H1 (cell line): ENCODE measurements at regions not wholly inside any gene's neighbourhood (a gene's known extent, or its start where the extent isn't known, plus 50 kb on each side); places are given as distances from the start of the nearest gene placed in this dataset.

Experiments used
- CTCF ChIA-PET: fragments of 300-600 bp; sonication (Branson Sonifier 250); formaldehyde crosslinking; loops from one replicate; lab custom pipeline; 2021; ENCODE audit not compliant: partially characterized antibody; lab: Charles Lee
- POLR2A ChIA-PET: fragments of 300-600 bp; sonication (Branson Sonifier 250); formaldehyde crosslinking; loops from one replicate; lab custom pipeline; 2021; ENCODE audit warnings: inconsistent platforms; ENCODE audit not compliant: partially characterized antibody; lab: Charles Lee
- DNase-seq, 2 experiments: peaks; one replicate each; pipeline versions ENCODE4 v3.0.0 to v3.0.0-alpha.2; 2010 to 2022; ENCODE audit warnings: low spot score in 2 of 2, low read depth in 1 of 2, mixed read lengths in 1 of 2
- FAIRE-seq: peaks from 2 replicates; lab custom pipeline; 2011; peaks lifted over from hg19 to GRCh38; lab: Jason Lieb, UNC
- H2AFZ ChIP-seq: 2 replicates; pipeline ENCODE4 v1.8.1; 2012; ENCODE audit warnings: low read length, inconsistent platforms
- H2AK5ac ChIP-seq: 2 replicates; pipeline ENCODE4 v1.6.1; 2013; ENCODE audit warnings: low read depth, low read length
- H2BK120ac ChIP-seq: replicated peaks from 2 replicates; pipeline ENCODE3; 2013; ENCODE audit warnings: low read depth, low read length, inconsistent platforms
- H2BK12ac ChIP-seq: 2 replicates; pipeline ENCODE4 v1.6.1; 2013; ENCODE audit warnings: low read depth, low read length
- H2BK15ac ChIP-seq: 2 replicates; pipeline ENCODE4 v1.6.1; 2013; ENCODE audit warnings: low read length
- H2BK20ac ChIP-seq: 2 replicates; pipeline ENCODE4 v1.6.1; 2013; ENCODE audit warnings: low read length
- H2BK5ac ChIP-seq: 2 replicates; pipeline ENCODE4 v1.6.1; 2013; ENCODE audit warnings: low read depth, low read length
- H3K14ac ChIP-seq: 2 replicates; pipeline ENCODE4 v1.6.1; 2013; ENCODE audit warnings: inconsistent platforms; ENCODE audit not compliant: insufficient read length
- H3K18ac ChIP-seq: 2 replicates; pipeline ENCODE4 v1.6.1; 2013; ENCODE audit warnings: low read length; ENCODE audit errors: extremely low read depth
- H3K23ac ChIP-seq: 2 replicates; pipeline ENCODE4 v1.6.1; 2013; ENCODE audit warnings: inconsistent platforms; ENCODE audit not compliant: insufficient read length
- H3K23me2 ChIP-seq: 2 replicates; pipeline ENCODE4 v1.6.1; 2013; ENCODE audit warnings: low read depth, low read length
- H3K27ac ChIP-seq: 2 replicates; pipeline ENCODE4 v1.6.1; 2011; ENCODE audit warnings: low read depth, low read length, inconsistent platforms
- H3K27me3 ChIP-seq, 4 experiments: replicated peaks in 1 of 4; 1 replicate in 1 of 4; 2 replicates in 3 of 4; pipeline versions ENCODE4 v1.6.1 to v1.8.1; 2011 to 2013; ENCODE audit warnings: low read length in 3 of 4, mild to moderate bottlenecking in 3 of 4, inconsistent platforms in 2 of 4, mixed read lengths in 2 of 4, moderate library complexity in 1 of 4; ENCODE audit not compliant: control insufficient read depth in 3 of 4, insufficient read depth in 3 of 4; ENCODE audit errors: extremely low read depth in 1 of 4
- H3K36me3 ChIP-seq, 4 experiments: 2 replicates each; pipeline versions ENCODE4 v1.6.1 to v1.8.1; 2011 to 2013; ENCODE audit warnings: mild to moderate bottlenecking in 4 of 4, low read length in 3 of 4, moderate library complexity in 2 of 4, control low read depth in 1 of 4, inconsistent platforms in 1 of 4; ENCODE audit not compliant: insufficient read depth in 4 of 4, control insufficient read depth in 2 of 4
- H3K4ac ChIP-seq: replicated peaks from 2 replicates; pipeline ENCODE3; 2013; ENCODE audit warnings: low read length, low read depth, mixed read lengths, inconsistent platforms; ENCODE audit not compliant: insufficient read length
- H3K4me1 ChIP-seq, 4 experiments: replicated peaks in 1 of 4; 1 replicate in 1 of 4; 2 replicates in 3 of 4; pipeline versions ENCODE4 v1.6.1 to v1.8.1; 2011 to 2013; ENCODE audit warnings: low read length in 3 of 4, inconsistent platforms in 2 of 4, mixed read lengths in 1 of 4; ENCODE audit not compliant: insufficient read depth in 4 of 4, control insufficient read depth in 3 of 4
- H3K4me2 ChIP-seq, 2 experiments: 2 replicates each; pipeline versions ENCODE4 v1.6.1 to v1.8.1; 2011 to 2013; ENCODE audit warnings: low read depth in 2 of 2, low read length in 2 of 2, control low read depth in 1 of 2, inconsistent platforms in 1 of 2, mild to moderate bottlenecking in 1 of 2; ENCODE audit not compliant: insufficient read depth in 1 of 2
- H3K4me3 ChIP-seq, 4 experiments: fragments of 200-600, 300-600 bp in 1 of 4; sonication (generic), shearing (Covaris generic), sonication (Bioruptor Twin) in 1 of 4; 2 replicates each; pipeline versions ENCODE4 v1.5.1 to v1.8.1; 2011 to 2016; ENCODE audit warnings: low read length in 4 of 4, low read depth in 3 of 4, control low read depth in 2 of 4, inconsistent platforms in 2 of 4, mild to moderate bottlenecking in 2 of 4, mixed read lengths in 1 of 4, moderate library complexity in 1 of 4; ENCODE audit not compliant: insufficient read depth in 2 of 4; ENCODE audit errors: extremely low read depth in 1 of 4
- H3K56ac ChIP-seq: replicated peaks from 2 replicates; pipeline ENCODE3; 2013; ENCODE audit warnings: low read depth, mild to moderate bottlenecking, mixed read lengths, low read length, inconsistent platforms; ENCODE audit not compliant: insufficient read length
- H3K79me1 ChIP-seq: 2 replicates; pipeline ENCODE4 v1.6.1; 2013; ENCODE audit warnings: low read depth, low read length, control low read depth
- H3K79me2 ChIP-seq, 2 experiments: 2 replicates each; pipeline versions ENCODE4 v1.6.1 to v1.8.1; 2012 to 2013; ENCODE audit warnings: low read length in 2 of 2, mild to moderate bottlenecking in 2 of 2, inconsistent platforms in 1 of 2; ENCODE audit not compliant: insufficient read depth in 2 of 2, control insufficient read depth in 1 of 2
- H3K9ac ChIP-seq, 4 experiments: replicated peaks in 1 of 4; 1 replicate in 1 of 4; 2 replicates in 3 of 4; pipeline versions ENCODE4 v1.6.1 to v1.8.1; 2011 to 2013; ENCODE audit warnings: low read depth in 3 of 4, low read length in 3 of 4, control low read depth in 2 of 4, mild to moderate bottlenecking in 2 of 4, moderate library complexity in 2 of 4, inconsistent platforms in 1 of 4; ENCODE audit errors: extremely low read depth in 1 of 4
- H3K9me3 ChIP-seq, 2 experiments: 2 replicates each; pipeline versions ENCODE4 v1.6.1 to v1.8.1; 2012 to 2013; ENCODE audit warnings: mild to moderate bottlenecking in 2 of 2, moderate library complexity in 2 of 2, control low read depth in 1 of 2, inconsistent platforms in 1 of 2, low read depth in 1 of 2, low read length in 1 of 2, mixed read lengths in 1 of 2; ENCODE audit not compliant: insufficient read depth in 2 of 2
- H4K20me1 ChIP-seq, 2 experiments: replicated peaks in 1 of 2; 2 replicates each; pipeline versions ENCODE3 to v1.8.1; 2011 to 2013; ENCODE audit warnings: inconsistent platforms in 2 of 2, low read length in 2 of 2, mild to moderate bottlenecking in 1 of 2; ENCODE audit not compliant: insufficient read depth in 2 of 2, control insufficient read depth in 1 of 2
- H4K5ac ChIP-seq: 2 replicates; pipeline ENCODE4 v1.6.1; 2013; ENCODE audit warnings: low read length, low read depth, mixed read lengths, inconsistent platforms; ENCODE audit not compliant: insufficient read length
- H4K8ac ChIP-seq: 2 replicates; pipeline ENCODE4 v1.8.0; 2013; ENCODE audit warnings: mild to moderate bottlenecking, moderate library complexity, low read length, inconsistent platforms; ENCODE audit not compliant: insufficient read depth; ENCODE audit errors: extremely low read depth
- H4K91ac ChIP-seq: replicated peaks from 2 replicates; pipeline ENCODE3; 2013; ENCODE audit warnings: low read length, mixed read lengths, inconsistent platforms; ENCODE audit not compliant: insufficient read length
- CTCF ChIP-seq, 3 experiments: IDR thresholded peaks; 1 replicate in 2 of 3; 2 replicates in 1 of 3; pipeline versions ENCODE4 v1.5.1 to v1.6.1; 2011; ENCODE audit warnings: low read length in 3 of 3, mild to moderate bottlenecking in 3 of 3, inconsistent platforms in 2 of 3, low read depth in 1 of 3, moderate library complexity in 1 of 3; ENCODE audit not compliant: insufficient read depth in 1 of 3; ENCODE audit errors: control extremely low read depth in 1 of 3
- JUND ChIP-seq: IDR thresholded peaks from 2 replicates; pipeline ENCODE4 v1.6.1; 2011; ENCODE audit warnings: mild to moderate bottlenecking, improper control_type of control experiment, low read length
- KDM4A ChIP-seq: IDR thresholded peaks from one replicate; pipeline ENCODE4 v1.7.1; 2012; ENCODE audit warnings: low read depth, mild to moderate bottlenecking, moderate library complexity, low read length, inconsistent platforms; ENCODE audit not compliant: severe bottlenecking
- KDM5A ChIP-seq: fragments of 200-600 bp; IDR thresholded peaks from 2 replicates; pipeline ENCODE4 v1.7.1; 2012; ENCODE audit warnings: mild to moderate bottlenecking, low read length, inconsistent platforms, mixed read lengths
- POU5F1 ChIP-seq: IDR thresholded peaks from 2 replicates; pipeline ENCODE4 v1.6.1; 2011; ENCODE audit warnings: low read depth, mild to moderate bottlenecking, low read length, moderate library complexity
- SIN3A ChIP-seq, 2 experiments: IDR thresholded peaks in 1 of 2; conservative IDR thresholded peaks in 1 of 2; 2 replicates each; pipeline ENCODE4 v1.6.1; 2011 to 2012; ENCODE audit warnings: low read length in 2 of 2, improper control_type of control experiment in 1 of 2, low read depth in 1 of 2, mild to moderate bottlenecking in 1 of 2
- SIX5 ChIP-seq: IDR thresholded peaks from 2 replicates; pipeline ENCODE4 v1.6.1; 2011; ENCODE audit warnings: mild to moderate bottlenecking, low read depth, low read length
- SP2 ChIP-seq: IDR thresholded peaks from 2 replicates; pipeline ENCODE4 v1.6.1; 2012; ENCODE audit warnings: mild to moderate bottlenecking, low read length, inconsistent platforms
- SUZ12 ChIP-seq: fragments of 200-600 bp; sonication (generic); IDR thresholded peaks from 2 replicates; pipeline ENCODE4 v1.6.1; 2012; ENCODE audit warnings: mild to moderate bottlenecking, inconsistent platforms, low read length, moderate library complexity, mixed read lengths
- TAF1 ChIP-seq: IDR thresholded peaks from 2 replicates; pipeline ENCODE4 v1.6.1; 2011; ENCODE audit warnings: mild to moderate bottlenecking, low read depth, low read length
- WGBS, 2 experiments: shearing (Covaris generic) in 1 of 2; methylation state at CpG; one replicate each; pipeline versions ENCODE4 v1.1.6 to v1.1.7; 2013 to 2015; ENCODE audit warnings: low lambda C conversion rate in 2 of 2, mixed read lengths in 2 of 2, inconsistent platforms in 1 of 2, low coverage in 1 of 2, missing lambda C conversion rate in 1 of 2; ENCODE audit not compliant: insufficient replicate concordance in 2 of 2, insufficient coverage in 1 of 2, insufficient read length in 1 of 2; ENCODE audit errors: extremely low coverage in 1 of 2, missing lambda C conversion rate in 1 of 2; 5-methylcytosine and 5-hydroxymethylcytosine counted together

- no peak for DNase-seq
- Histone ChIP-seq H3K27me3 (no peaks in the 10 kb centered on the region), H3K79me1 (no peaks in the 10 kb centered on the region), H2AFZ (no peak overlapping the region), H3K9ac (no peak overlapping the region), H3K9me3 (no peaks in the 10 kb centered on the region), H3K36me3 (no peaks in the 10 kb centered on the region), H2BK20ac (no peak overlapping the region), H3K4me1 (no peaks in the 10 kb centered on the region; a peak in 1 of 7 replicates), H2BK5ac (no peak overlapping the region), H3K23ac (no peak overlapping the region), H3K56ac (no peak overlapping the region), H3K14ac (no peak overlapping the region), H3K4ac (no peak overlapping the region), H4K8ac (no peak overlapping the region), H3K27ac (no peak overlapping the region), H4K20me1 (no peaks in the 10 kb centered on the region), H4K5ac (no peak overlapping the region), H2AK5ac (no peak overlapping the region), H3K23me2 (no peaks in the 10 kb centered on the region; the same call in 1 of the 2 replicates), H2BK120ac (no peak overlapping the region), H3K4me3 (no peak overlapping the region), H3K18ac (no peak overlapping the region), H2BK15ac (no peak overlapping the region), H3K79me2 (no peaks in the 10 kb centered on the region), H3K4me2 (no peak overlapping the region), H2BK12ac (no peak overlapping the region), H4K91ac (no peak overlapping the region)
- POLR2A ChIA-PET, result no interaction called here
- WGBS, 2 experiments, result 88% methylated on average over 24 of the region's 24 CpGs; no CpG with 5 or more reads in 1 of the 2 experiments
- CTCF ChIA-PET, result interaction anchor here (1.0 to 2.9 kb wide), 4 partner anchors 9 to 109 kb away, joined by 3 to 18 read pairs (median 6); no protein-coding TSS in a partner anchor
- no peak for FAIRE-seq
- TF ChIP-seq POU5F1, result no peak
- no peak for TF ChIP-seq KDM5A
- no peak for TF ChIP-seq SUZ12
- TF ChIP-seq JUND, result no peak
- no peak for TF ChIP-seq SP2
- TF ChIP-seq SIX5, result no peak
- no peak for TF ChIP-seq KDM4A
- TF ChIP-seq CTCF (IDR thresholded peaks at IDR 0.05; ENCODE audit: control extremely low read depth in 1 of 3, insufficient read depth in 1 of 3, low read depth in 1 of 3, low read length in 3 of 3), result no peak
- no peak for TF ChIP-seq SIN3A (conservative IDR thresholded peaks at IDR 0.05 in 1 of 2, IDR thresholded peaks at IDR 0.05 in 1 of 2; ENCODE audit: low read depth in 1 of 2, low read length in 2 of 2)
- TF ChIP-seq TAF1, result no peak
These were observed 51.0 kb upstream of the ELN start for GRCh38 chr7:73976761-73977618.
